ENCODE measurements at regions not wholly inside any gene's neighbourhood (a gene's known extent, or its start where the extent isn't known, plus 50 kb on each side); places are given as distances from the start of the nearest gene placed in this dataset.
"Not testable (repeated sequence)": the region's sequence is repeated elsewhere in the genome, so short reads cannot be mapped to it uniquely, and the experiment has no call there.

GRCh38 chrX:150225266-150225665, 137.9 kb upstream of the MAMLD1 start:
- no peaks in the 10 kb centered on the region for H3K36me3 Mint-ChIP-seq
- no peak for ATAC-seq
- no peak overlapping the region for H3K4me3 Mint-ChIP-seq
- peaks cover 8 to 25% of the 10 kb centered on the region in 2 donors for H3K27me3 Mint-ChIP-seq
- H3K9me3 Mint-ChIP-seq, result no peaks in the 10 kb centered on the region
- no peaks in the 10 kb centered on the region for H3K4me1 Mint-ChIP-seq (ENCODE audit: low read depth in 2 of 2)
- H3K27ac Mint-ChIP-seq, result no peak overlapping the region
- DNase-seq (ENCODE audit: low spot score), result no peak

GRCh38 chrX:150225756-150226155, 137.4 kb upstream of the MAMLD1 start:
- DNase-seq (ENCODE audit: low spot score) (no peak), ATAC-seq (no peak)
- H3K4me3 Mint-ChIP-seq, result no peak overlapping the region
- no peaks in the 10 kb centered on the region for H3K9me3 Mint-ChIP-seq
- H3K4me1 Mint-ChIP-seq (ENCODE audit: low read depth in 2 of 2), result no peaks in the 10 kb centered on the region
- H3K27ac Mint-ChIP-seq, result no peak overlapping the region
- H3K27me3 Mint-ChIP-seq, result peaks cover 8 to 25% of the 10 kb centered on the region in 2 donors
- H3K36me3 Mint-ChIP-seq, result no peaks in the 10 kb centered on the region

- no peak overlapping the region for H3K27ac Mint-ChIP-seq
- no peaks in the 10 kb centered on the region for H3K4me1 Mint-ChIP-seq (ENCODE audit: low read depth in 2 of 2)
- H3K36me3 Mint-ChIP-seq, result no peaks in the 10 kb centered on the region
- H3K4me3 Mint-ChIP-seq, result no peak overlapping the region
- peaks cover 2 to 19% of the 10 kb centered on the region in 2 donors for H3K27me3 Mint-ChIP-seq
- no peak for DNase-seq (ENCODE audit: low spot score)
- H3K9me3 Mint-ChIP-seq, result no peaks in the 10 kb centered on the region
- ATAC-seq, result no peak
Observed at GRCh38 chrX:150226223-150226965, 136.7 kb upstream of the MAMLD1 start.

GRCh38 chrX:150227321-150227860, 135.7 kb upstream of the MAMLD1 start:
- no peak overlapping the region for H3K27ac Mint-ChIP-seq
- H3K4me1 Mint-ChIP-seq (ENCODE audit: low read depth in 2 of 2), result no peaks in the 10 kb centered on the region

GRCh38 chrX:150227873-150228410, 135.2 kb upstream of the MAMLD1 start:
- no peak for DNase-seq (ENCODE audit: low spot score)
- H3K36me3 Mint-ChIP-seq, result no peaks in the 10 kb centered on the region
- no peak overlapping the region for H3K27ac Mint-ChIP-seq
- peaks cover 5 to 25% of the 10 kb centered on the region in 2 donors for H3K27me3 Mint-ChIP-seq
- no peaks in the 10 kb centered on the region for H3K4me1 Mint-ChIP-seq (ENCODE audit: low read depth in 2 of 2)
- H3K4me3 Mint-ChIP-seq, result no peak overlapping the region
- H3K9me3 Mint-ChIP-seq, result no peaks in the 10 kb centered on the region
- no peak for ATAC-seq

More at GRCh38 chrX:150227321-150227860, 135.7 kb upstream of the MAMLD1 start:
- H3K4me3 Mint-ChIP-seq, result no peak overlapping the region
- H3K9me3 Mint-ChIP-seq, result no peaks in the 10 kb centered on the region
- no peaks in the 10 kb centered on the region for H3K36me3 Mint-ChIP-seq
- peaks cover 0 to 22% of the 10 kb centered on the region in 2 donors for H3K27me3 Mint-ChIP-seq
- DNase-seq (ENCODE audit: low spot score) (no peak), ATAC-seq (no peak)

GRCh38 chrX:150228431-150228830, 134.7 kb upstream of the MAMLD1 start:
- Mint-ChIP-seq H3K36me3 (no peaks in the 10 kb centered on the region), H3K4me1 (ENCODE audit: low read depth in 2 of 2) (no peaks in the 10 kb centered on the region), H3K27ac (no peak overlapping the region), H3K4me3 (no peak overlapping the region), H3K27me3 (peaks cover 6 to 23% of the 10 kb centered on the region in 2 donors), H3K9me3 (no peaks in the 10 kb centered on the region)
- ATAC-seq (no peak), DNase-seq (ENCODE audit: low spot score) (no peak)

GRCh38 chrX:150229030-150229429, 134.1 kb upstream of the MAMLD1 start:
- H3K9me3 Mint-ChIP-seq, result no peaks in the 10 kb centered on the region
- DNase-seq (ENCODE audit: low spot score), result no peak
- ATAC-seq, result no peak
- H3K27me3 Mint-ChIP-seq, result peaks cover 6 to 23% of the 10 kb centered on the region in 2 donors
- H3K36me3 Mint-ChIP-seq, result no peaks in the 10 kb centered on the region
- no peaks in the 10 kb centered on the region for H3K4me1 Mint-ChIP-seq (ENCODE audit: low read depth in 2 of 2)
- no peak overlapping the region for H3K27ac Mint-ChIP-seq
- no peak overlapping the region for H3K4me3 Mint-ChIP-seq

GRCh38 chrX:150229481-150229880, 133.6 kb upstream of the MAMLD1 start:
- H3K4me3 Mint-ChIP-seq, result no peak overlapping the region
- ATAC-seq, result no peak
- H3K4me1 Mint-ChIP-seq (ENCODE audit: low read depth in 2 of 2), result no peaks in the 10 kb centered on the region
- no peak overlapping the region for H3K27ac Mint-ChIP-seq
- no peaks in the 10 kb centered on the region for H3K36me3 Mint-ChIP-seq
- peaks cover 6 to 23% of the 10 kb centered on the region in 2 donors for H3K27me3 Mint-ChIP-seq
- no peak for DNase-seq (ENCODE audit: low spot score)
- H3K9me3 Mint-ChIP-seq, result no peaks in the 10 kb centered on the region

- not testable (repeated sequence) for H3K36me3 Mint-ChIP-seq; ATAC-seq; H3K9me3 Mint-ChIP-seq; H3K4me1 Mint-ChIP-seq (ENCODE audit: low read depth in 2 of 2); H3K4me3 Mint-ChIP-seq; DNase-seq (ENCODE audit: low spot score); H3K27ac Mint-ChIP-seq
- H3K27me3 Mint-ChIP-seq, result peaks cover 6 to 23% of the 10 kb centered on the region in 2 donors
Observed at GRCh38 chrX:150230952-150231351, 132.2 kb upstream of the MAMLD1 start.

- ATAC-seq; H3K36me3 Mint-ChIP-seq; H3K4me3 Mint-ChIP-seq; DNase-seq (ENCODE audit: low spot score); H3K4me1 Mint-ChIP-seq (ENCODE audit: low read depth in 2 of 2); H3K27ac Mint-ChIP-seq; H3K9me3 Mint-ChIP-seq: not testable (repeated sequence)
- H3K27me3 Mint-ChIP-seq, result peaks cover 6 to 23% of the 10 kb centered on the region in 2 donors
Observed at GRCh38 chrX:150231368-150231767, 131.7 kb upstream of the MAMLD1 start.

- not testable (repeated sequence) for H3K36me3 Mint-ChIP-seq; H3K27ac Mint-ChIP-seq; H3K4me1 Mint-ChIP-seq (ENCODE audit: low read depth in 2 of 2)
Observed at GRCh38 chrX:150232222-150232621, 130.9 kb upstream of the MAMLD1 start.

GRCh38 chrX:150234126-150234525, 129.0 kb upstream of the MAMLD1 start:
- H3K4me1 Mint-ChIP-seq (ENCODE audit: low read depth in 2 of 2), result no peaks in the 10 kb centered on the region

More at GRCh38 chrX:150232222-150232621, 130.9 kb upstream of the MAMLD1 start:
- peaks cover 6 to 20% of the 10 kb centered on the region in 2 donors for H3K27me3 Mint-ChIP-seq
- not testable (repeated sequence) for H3K4me3 Mint-ChIP-seq; ATAC-seq; H3K9me3 Mint-ChIP-seq; DNase-seq (ENCODE audit: low spot score)

GRCh38 chrX:150236327-150236726, 126.8 kb upstream of the MAMLD1 start:
- no peak overlapping the region for H3K4me3 Mint-ChIP-seq
- no peaks in the 10 kb centered on the region for H3K9me3 Mint-ChIP-seq
- no peaks in the 10 kb centered on the region for H3K4me1 Mint-ChIP-seq (ENCODE audit: low read depth in 2 of 2)
- no peak for DNase-seq (ENCODE audit: low spot score)
- H3K36me3 Mint-ChIP-seq, result no peaks in the 10 kb centered on the region
- no peak overlapping the region for H3K27ac Mint-ChIP-seq
- H3K27me3 Mint-ChIP-seq, result peaks cover 6 to 8% of the 10 kb centered on the region in 2 donors
- ATAC-seq, result no peak

More at GRCh38 chrX:150234126-150234525, 129.0 kb upstream of the MAMLD1 start:
- Mint-ChIP-seq H3K27ac (no peak overlapping the region), H3K9me3 (no peaks in the 10 kb centered on the region), H3K36me3 (no peaks in the 10 kb centered on the region), H3K4me3 (no peak overlapping the region), H3K27me3 (peaks cover 6 to 11% of the 10 kb centered on the region in 2 donors)
- DNase-seq (ENCODE audit: low spot score), result no peak
- no peak for ATAC-seq

- H3K9me3 Mint-ChIP-seq, result no peaks in the 10 kb centered on the region
- ATAC-seq (no peak), DNase-seq (ENCODE audit: low spot score) (no peak)
- peaks cover 0 to 6% of the 10 kb centered on the region in 2 donors for H3K27me3 Mint-ChIP-seq
- no peaks in the 10 kb centered on the region for H3K36me3 Mint-ChIP-seq
- H3K4me1 Mint-ChIP-seq (ENCODE audit: low read depth in 2 of 2), result no peaks in the 10 kb centered on the region
- H3K4me3 Mint-ChIP-seq, result no peak overlapping the region
- no peak overlapping the region for H3K27ac Mint-ChIP-seq
Observed at GRCh38 chrX:150238632-150239382, 124.3 kb upstream of the MAMLD1 start.

Data from natural killer cell treated with Interleukin-12 subunit alpha and Interleukin-12 subunit beta and Interleukin-15 and Interleukin-18, amount 100 ng/mL, for 72 hours (primary cell).